ENCODE measurements at regions not wholly inside any gene's neighbourhood (a gene's known extent, or its start where the extent isn't known, plus 50 kb on each side); places are given as distances from the start of the nearest gene placed in this dataset.

- TF ChIP-seq CREB1 (IDR thresholded peaks at IDR 0.05): no peak
- TF ChIP-seq MAX (IDR thresholded peaks at IDR 0.05): peak; percentile 41; the same call in 1 of the 2 replicates
- peak; percentile 91 to 97 for TF ChIP-seq RAD21 (IDR thresholded peaks at IDR 0.05 in 1 of 2, conservative IDR thresholded peaks at IDR 0.05 in 1 of 2; ENCODE audit: low read depth in 2 of 2, low read length in 2 of 2)
- 0 out of 2 replicates have a peak, but pooled peaks have one; percentile 44 for TF ChIP-seq YY1 (IDR thresholded peaks at IDR 0.05; ENCODE audit: low read depth, low read length)
Observed at GRCh38 chr13:67416047-67416925, 186.2 kb upstream of the PCDH9 start (continued).

Data from H1 (cell line).